HG03565 (cell line): ENCODE measurements at regions not wholly inside any gene's neighbourhood (a gene's known extent, or its start where the extent isn't known, plus 50 kb on each side); places are given as distances from the start of the nearest gene placed in this dataset.
"Not testable (repeated sequence)": the region's sequence is repeated elsewhere in the genome, so short reads cannot be mapped to it uniquely, and the experiment has no call there.

ENCODE experiments used
- ATAC-seq: cut with Tn5 transposase; IDR thresholded peaks from one replicate; pipeline ENCODE4 v1.9.1; 2021; ENCODE audit warnings: mild to moderate bottlenecking, moderate library complexity; ENCODE audit not compliant: unreplicated experiment

- no peak for ATAC-seq
Measured at GRCh38 chr10:124155781-124156435, 62.5 kb upstream of the CHST15 start.

DNA sequence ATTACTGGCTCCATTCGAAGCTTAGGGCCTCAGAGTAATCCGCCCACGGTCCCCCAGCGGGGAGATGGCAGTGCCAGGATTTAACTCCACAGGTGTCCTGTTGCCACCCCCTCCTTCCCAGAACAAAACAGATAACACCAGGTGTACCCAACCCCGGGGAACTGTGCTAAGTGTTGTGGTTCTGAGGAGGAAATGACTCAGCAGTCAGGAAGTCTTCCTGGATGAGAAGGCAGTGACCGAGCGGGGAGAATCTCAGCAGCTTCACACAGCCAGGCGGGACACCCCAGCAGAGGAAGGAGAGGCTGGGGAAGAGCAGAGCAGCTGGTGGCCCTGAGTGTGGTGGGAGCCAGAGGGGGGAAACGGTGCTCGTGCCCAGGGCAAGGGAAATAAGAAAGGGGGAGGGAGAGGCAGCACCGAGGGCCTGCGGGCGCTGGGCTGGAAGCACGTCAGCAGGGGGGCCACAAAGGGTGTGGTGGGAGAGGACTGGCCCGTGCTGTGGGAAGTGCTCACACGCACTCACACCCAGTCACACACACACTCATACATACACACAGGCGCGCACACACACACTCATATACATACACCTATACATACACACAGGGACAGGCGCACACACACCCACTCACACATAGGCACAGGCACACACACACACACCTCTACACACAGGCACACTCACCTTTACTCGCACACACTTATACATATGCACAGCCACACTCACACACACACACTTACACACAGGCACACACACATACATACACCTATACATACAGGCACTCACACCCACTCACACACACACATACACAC is 59.8 kb upstream of the CHST15 start:
- ATAC-seq = no peak

- ATAC-seq = no peak
Measured at GRCh38 chr10:124152139-124153022, 59.0 kb upstream of the CHST15 start.

- ATAC-seq = no peak
Measured at GRCh38 chr10:124151466-124152095, 58.2 kb upstream of the CHST15 start.

DNA sequence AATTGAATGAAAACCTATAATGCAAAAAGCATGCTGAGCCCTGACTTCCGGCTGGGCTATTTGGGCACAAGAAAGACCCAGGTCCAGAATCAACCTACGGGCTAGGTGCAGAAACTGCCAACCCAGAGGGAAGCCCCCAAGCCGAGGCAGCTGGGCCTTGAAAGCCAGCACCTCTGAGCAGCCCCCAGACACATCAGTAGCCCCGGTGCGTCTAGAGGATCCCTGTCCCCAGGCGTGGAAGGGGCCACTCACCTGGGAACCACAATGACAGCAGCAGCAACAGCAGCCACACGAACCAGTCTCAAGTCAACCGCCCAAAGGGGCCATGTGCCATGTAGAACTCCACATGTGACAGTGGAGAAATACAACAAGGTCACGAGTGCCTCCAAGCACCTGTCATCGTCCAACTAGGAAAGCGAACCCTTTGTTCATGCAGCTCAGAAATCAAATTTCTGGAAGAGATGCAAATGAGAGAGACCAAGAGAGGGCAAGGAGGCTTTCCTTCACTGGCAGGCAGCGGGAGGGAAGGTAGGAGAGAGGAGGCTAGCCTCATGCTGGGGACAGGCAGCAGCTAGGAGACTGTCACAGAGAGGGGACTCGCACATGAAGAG is 57.5 kb upstream of the CHST15 start:
- ATAC-seq = no peak

GRCh38 chr10:124150189-124150806 is 56.9 kb upstream of the CHST15 start:
- no peak for ATAC-seq

- no peak for ATAC-seq
Measured at GRCh38 chr10:124149189-124150042, 56.0 kb upstream of the CHST15 start.

DNA sequence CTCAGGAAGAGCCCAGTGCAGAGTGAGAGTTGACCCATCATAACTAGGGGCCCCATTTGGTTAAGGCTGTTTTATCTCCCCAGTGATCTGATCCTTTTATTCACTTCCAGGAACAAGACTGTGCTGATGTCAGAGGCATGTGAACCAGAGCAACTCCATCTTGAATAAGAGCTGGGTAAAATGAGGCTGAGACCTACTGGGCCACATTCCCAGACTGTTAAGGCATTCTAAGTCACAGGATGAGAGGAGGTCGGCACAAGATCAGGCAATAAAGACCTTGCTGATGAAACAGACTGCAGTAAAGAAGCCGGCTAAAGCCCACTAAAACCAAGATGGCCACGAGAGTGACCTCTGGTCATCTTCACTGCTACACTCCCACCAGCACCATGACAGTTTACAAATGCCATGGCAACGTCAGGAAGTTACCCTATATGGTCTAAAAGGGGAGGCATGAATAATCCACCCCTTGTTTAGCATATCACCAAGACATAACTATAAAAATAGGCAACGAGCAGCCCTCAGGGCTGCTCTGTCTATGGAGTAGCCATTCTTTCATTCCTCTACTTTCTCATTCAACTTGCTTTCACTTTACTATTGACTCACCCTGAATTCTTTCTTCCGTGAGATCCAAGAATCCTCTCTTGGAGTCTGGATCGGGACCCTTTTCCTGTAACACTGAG is 55.3 kb upstream of the CHST15 start:
- not testable (repeated sequence) for ATAC-seq

GRCh38 chr10:124146483-124146882 is 53.1 kb upstream of the CHST15 start:
- no peak for ATAC-seq

DNA sequence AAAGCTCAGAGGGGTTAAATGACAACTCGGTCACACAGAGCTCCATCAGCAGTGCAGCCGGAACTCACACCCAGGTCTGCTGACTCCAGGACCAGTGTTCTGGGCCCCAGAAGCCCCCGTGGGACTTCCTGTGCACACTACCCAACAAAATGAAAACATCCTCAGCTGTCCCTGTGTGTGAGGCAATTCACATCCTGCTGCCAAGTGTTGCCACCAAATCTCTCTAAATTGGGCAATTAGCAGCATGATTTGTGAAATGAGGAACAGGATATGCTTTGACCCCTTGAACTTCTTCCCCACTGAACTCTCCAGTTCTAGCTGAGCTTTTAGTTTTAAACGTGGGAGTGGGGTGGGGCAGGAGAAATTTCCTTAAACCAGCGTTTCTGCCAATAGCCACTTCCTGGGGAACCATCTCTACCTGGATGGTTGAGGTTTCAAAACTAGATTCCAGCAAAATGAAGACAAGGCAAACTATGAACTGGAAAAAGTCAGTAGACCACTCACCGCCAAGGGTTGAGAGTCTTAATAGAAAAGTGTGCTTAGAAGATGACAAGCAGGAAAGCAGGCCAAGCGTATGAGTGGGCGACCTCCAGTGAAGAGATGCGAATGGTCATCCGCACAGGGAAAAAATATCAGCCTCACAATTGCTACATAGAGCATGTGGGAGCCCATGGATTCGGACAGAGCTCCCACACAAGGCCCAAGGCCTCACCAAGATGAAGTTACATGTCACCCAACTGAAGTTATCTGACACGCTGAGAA is 51.9 kb upstream of the CHST15 start:
- no peak for ATAC-seq

DNA sequence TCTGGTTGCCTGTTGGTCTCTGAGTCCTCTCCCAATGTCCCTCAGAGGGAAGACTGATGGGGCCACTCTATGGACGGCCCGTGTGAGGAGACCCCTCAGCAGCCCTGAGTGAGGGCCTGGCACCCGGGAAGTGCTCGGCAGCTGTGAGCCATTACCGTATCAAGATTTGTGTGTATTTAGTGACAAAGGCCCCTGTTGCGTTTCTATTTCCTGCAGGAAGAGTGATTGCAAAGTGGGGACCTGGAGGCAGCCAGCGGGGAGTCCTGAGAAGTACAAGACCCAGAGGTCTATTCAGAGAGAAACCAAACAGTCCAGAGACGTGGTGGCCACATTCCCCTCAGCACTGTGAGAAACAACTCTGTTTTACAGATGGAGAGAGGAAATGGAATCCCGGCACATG is 51.1 kb upstream of the CHST15 start:
- no peak for ATAC-seq

GRCh38 chr10:124143721-124144120 is 50.3 kb upstream of the CHST15 start:
- ATAC-seq = no peak
